Activated CD8-positive, alpha-beta memory T cell treated with anti-CD3 and anti-CD28 coated beads for 48 hours (primary cell): ENCODE measurements at regions not wholly inside any gene's neighbourhood (a gene's known extent, or its start where the extent isn't known, plus 50 kb on each side); places are given as distances from the start of the nearest gene placed in this dataset.
"Not testable (repeated sequence)": the region's sequence is repeated elsewhere in the genome, so short reads cannot be mapped to it uniquely, and the experiment has no call there.

Source experiments
- DNase-seq, 3 experiments: peaks; one replicate each; pipeline ENCODE4 v3.0.0-alpha.2; 2020; ENCODE audit warnings: low read depth in 2 of 3, low spot score in 2 of 3

DNA sequence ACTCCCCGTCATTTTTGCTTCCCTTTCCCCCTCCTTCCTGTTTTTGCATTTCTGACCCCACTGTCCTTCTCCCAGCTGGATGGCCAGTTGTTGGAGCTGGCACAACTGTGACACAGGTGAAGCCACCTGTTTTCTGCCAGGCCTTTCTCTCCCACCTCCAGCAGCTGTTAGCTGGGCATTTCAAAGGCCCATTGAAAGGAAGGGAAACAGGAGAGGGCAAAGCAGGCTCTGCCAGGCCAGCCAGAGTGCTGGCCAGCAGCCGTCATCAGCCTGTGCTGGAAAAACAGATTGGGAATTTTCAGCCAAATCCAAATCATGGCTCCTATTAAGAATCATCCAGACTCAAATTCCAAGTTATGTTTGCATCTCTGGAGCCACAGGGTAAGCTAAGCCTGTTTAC lies 155.2 kb upstream of the C2CD4B start:
- DNase-seq = no peak

DNA sequence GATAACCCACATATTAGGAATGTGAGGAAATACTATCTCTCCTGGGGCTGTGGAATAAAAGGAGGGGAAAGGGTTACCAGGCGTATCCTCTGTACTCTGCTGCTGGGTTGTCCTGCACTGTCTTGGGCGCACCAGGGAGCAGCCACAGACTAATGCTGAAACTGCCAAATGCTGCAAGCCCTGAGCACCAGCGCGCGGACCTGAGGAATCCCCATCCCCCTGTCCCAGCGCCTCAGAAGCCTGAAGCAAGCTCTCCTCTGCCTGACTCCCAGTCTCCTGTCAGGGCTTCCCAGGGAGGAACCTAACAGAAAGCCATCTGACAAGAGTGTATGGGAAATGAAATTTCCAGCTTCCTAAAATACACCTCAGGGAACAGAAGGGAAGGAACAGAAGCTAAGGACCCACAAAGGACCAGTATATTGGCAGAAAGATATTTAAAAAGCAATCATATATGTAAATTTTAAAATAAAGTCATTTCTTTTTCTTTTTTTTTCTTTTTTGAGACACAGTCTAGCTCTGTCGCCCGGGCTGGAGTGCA lies 158.3 kb upstream of the C2CD4B start:
- no peak for DNase-seq

DNA sequence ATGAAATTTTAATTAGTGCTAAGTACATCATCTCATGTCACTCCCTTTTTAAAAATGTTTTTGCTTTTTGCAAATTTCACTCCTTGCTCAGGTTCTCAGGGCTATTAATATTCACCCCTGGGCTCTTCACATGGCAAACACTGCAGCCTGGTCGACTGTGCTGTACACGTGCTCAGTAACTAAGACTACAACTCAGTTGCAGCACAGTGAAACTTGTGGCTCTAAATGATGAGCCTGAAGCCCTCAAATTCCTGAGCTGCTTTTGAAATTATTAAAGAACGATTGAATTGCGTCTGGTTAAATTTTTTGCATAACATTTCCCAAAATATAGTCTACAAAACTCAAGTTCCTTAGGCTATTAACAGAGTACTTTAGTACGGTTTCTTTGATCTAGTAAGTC lies 159.3 kb upstream of the C2CD4B start:
- DNase-seq = no peak

DNA sequence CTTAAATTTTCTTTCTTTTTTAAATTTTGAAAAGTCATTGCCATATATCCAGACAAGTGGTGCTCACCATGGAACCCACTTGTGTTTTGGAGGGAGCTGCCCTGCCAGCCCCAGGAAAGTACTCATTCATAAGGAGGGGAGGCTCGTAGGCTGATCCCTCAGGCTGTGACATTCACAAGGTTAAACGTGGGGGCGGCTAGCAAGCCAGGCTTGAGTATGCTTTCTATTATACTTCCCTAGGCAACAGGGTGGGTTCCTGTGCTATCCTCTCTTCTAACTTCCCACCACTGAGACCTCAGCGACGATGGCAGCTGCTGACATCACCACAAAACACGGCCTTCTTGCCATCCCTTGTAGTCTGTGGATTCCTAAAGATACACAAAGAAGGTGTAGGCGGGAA lies 160.5 kb upstream of the C2CD4B start:
- no peak for DNase-seq

DNA sequence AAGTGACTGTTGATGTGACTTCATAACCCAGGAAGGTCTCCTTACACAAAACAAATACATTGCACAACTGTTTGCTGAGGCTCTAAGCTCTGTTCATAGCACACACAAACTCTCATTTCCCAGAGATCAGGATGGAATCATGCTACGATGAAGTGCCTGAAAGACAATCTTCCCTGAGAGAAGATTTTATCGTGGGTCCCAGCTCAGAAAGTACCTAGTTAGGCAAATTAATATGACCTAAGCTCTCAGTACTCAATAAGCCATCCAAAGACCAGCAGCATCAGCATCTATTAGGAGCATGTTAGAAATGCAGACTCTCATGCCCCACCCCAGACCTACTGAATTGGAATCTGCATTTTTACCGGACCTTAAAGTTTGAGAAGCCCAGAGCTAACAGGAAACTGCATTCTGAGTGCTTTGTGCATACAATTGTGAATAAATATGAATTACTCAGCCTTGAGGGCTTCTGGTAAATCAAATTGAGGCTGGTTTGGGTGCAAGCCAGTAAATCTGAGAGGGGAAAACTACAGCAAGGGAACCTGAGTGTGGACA lies 161.5 kb upstream of the C2CD4B start:
- DNase-seq = no peak

DNA sequence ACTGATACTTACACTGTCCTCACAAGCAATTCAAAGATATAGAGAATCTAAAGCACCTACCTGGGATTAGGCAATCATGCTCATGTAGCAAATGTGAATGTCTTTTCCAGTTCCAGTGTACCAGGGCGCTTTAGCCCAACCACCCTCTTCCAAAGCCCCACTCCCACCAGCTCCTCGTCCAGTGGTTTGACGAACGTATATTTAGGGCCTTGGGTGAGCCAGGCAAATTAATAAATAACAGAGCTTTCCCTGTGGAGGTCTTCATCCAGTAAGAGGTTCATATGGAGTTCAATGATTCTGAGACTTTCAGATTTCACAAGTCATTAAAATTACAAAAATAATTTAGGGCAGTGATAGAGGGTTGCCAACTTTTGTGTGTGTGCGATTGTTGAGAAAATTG lies 162.3 kb upstream of the C2CD4B start:
- DNase-seq = no peak

DNA sequence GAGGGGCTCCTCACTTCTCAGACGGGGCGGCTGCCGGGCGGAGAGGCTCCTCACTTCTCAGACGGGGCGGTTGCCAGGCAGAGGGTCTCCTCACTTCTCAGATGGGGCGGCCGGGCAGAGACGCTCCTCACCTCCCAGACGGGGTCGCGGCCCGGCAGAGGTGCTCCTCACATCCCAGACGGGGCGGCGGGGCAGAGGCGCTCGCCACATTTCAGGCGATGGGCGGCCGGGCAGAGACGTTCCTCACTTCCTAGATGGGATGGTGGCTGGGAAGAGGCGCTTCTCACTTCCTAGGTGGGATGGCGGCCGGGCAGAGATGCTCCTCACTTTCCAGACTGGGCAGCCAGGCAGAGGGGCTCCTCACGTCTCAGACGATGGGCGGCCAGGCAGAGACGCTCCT lies 167.4 kb upstream of the C2CD4B start:
- not testable (repeated sequence) for DNase-seq

DNA sequence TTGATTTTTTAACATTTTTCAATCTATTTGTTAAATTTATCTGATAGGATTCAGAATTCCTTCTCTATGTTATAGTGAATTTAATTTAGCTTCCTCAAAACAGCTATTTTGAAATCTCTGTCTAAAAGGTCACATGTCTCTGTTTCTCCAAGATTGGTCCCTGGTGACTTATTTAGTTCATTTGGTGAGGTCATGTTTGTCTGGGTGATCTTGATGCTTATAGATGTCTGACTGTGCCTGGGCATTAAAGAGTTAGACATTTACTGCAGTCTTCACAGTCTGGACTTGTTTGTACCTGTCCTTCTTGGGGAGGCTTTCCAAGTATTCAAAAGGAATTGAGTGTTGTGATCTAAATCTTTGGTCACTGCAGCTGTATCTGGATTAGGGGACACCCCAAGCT lies 169.5 kb upstream of the C2CD4B start:
- no peak for DNase-seq

DNA sequence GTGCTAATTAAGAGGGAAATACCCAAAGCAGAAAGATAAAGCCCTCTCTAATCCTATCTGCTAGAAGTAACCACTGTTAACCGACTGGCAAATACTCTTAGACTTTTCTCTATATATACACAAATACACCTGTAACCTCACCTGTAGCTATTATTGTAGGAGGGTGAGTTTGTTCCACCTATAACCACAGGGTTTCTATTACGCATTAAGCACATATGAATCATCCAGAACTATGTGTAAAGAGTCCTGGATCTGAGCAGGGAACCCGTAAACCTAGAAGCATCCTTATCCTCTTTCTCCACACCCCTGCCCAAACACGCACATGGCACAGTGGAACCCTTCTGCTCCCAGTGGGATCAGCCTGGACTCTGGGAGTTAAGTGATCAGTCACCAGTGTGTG lies 172.8 kb upstream of the C2CD4B start:
- DNase-seq = no peak

DNA sequence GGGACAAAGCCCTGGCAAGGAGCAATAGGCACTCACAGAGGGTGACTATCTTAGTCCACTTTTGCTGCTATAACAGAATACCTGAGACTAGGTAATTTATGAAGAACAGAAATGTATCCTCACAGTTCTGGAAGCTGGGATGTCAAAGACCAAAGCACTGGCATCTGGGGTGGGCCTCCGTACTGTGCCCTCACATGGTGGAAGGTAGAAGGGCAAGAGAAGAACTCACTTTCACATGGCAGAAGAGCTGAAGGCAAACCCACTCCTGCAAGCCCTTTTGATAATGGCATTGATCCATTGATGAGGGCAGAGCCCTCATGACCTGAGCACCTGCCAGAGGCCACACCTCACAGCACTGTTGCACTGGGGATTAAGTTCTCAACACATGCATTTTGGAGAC lies 173.4 kb upstream of the C2CD4B start:
- DNase-seq = no peak

DNA sequence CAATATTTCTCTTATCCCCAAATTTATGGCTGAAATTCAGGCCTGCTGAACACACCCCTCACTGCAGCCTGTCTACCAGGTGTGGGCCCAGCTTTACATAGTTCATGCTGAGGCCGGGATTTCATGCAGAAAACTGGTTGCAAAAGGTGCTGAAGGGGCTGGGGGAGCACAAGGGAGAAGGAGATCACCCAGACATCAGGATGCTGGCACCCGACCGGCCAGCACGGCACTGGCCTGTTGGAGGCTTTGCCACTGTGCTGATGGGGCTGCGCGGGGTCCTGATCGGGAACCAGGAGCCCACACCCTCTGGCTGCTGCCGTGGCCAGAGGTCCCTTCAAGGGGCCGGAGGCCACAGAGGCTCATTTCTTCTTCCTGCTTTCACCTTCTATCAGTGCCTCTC lies 177.9 kb upstream of the C2CD4B start:
- no peak for DNase-seq

DNA sequence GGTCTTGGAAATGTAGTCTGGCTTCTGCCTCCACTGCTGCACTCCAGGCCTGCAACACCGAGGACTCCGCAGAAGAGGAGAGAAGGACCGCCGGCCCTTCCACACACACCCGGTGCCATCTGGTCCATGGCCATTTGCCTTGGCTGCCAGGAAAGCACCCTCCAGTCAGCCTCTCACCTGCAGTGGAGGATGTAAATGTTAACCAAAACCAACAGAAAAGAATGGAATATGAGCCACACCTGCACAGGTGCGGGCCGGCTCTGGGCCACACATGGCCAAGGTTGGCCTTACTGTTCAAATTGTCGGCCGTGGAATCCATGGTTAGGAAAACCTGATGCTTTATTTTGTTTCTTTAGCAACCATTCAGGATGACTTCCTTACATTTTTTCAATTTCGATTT lies 178.3 kb upstream of the C2CD4B start:
- no peak for DNase-seq

DNA sequence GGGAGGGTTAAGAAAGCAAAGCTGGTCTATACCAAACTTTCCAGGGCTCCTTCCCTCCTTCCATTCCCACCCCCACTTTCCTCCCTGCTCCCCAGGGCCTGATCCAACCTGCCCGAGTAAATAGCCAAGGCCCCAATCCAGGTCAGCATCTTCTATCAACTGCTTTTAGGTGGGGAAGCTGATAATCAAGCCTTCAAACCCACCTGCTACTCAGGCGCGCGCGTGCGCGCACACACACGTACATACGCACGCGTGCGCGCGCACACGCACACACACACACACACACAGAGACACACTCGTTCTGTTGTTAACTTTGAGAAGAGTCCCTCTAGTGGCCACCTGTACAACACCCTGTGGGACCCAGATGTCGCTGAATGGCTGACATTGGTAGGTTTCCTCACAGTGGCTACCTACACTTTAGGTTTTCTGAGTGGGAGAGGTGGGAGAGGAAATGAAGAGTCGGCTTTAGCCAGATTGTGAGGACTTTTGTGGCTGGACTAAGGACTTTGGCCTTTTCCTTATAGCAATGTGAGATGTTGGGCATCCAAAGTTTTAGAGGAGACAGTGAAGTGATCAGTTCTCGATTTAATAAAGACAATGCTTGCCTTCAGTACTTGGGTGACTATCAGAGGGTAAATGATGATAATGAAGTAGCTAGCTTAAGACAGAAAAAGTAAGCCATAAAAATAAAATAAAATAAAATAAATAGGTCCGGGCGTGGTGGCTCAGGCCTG lies 179.9 kb upstream of the C2CD4B start:
- peak; percentile 2 to 13 (median 6) for DNase-seq

DNA sequence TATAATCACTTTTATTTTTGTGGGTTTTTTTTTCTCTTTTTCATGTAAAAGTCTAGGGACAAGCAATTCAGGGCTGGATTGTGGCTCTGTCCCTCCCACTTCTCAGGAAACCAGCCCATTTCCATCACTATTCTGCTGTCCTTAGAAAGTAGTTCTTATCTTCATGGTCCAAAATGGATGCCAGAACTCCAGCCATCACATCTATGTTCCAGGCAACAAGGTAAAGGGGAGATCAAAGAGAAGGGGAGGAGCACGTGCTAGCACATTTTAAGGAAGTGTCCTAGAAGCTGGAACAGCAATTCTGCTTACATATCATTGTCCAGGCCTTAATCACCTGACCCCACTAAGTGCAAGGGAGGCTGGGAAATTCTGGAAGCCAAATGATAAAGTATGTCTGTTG lies 181.1 kb upstream of the C2CD4B start:
- DNase-seq = no peak

DNA sequence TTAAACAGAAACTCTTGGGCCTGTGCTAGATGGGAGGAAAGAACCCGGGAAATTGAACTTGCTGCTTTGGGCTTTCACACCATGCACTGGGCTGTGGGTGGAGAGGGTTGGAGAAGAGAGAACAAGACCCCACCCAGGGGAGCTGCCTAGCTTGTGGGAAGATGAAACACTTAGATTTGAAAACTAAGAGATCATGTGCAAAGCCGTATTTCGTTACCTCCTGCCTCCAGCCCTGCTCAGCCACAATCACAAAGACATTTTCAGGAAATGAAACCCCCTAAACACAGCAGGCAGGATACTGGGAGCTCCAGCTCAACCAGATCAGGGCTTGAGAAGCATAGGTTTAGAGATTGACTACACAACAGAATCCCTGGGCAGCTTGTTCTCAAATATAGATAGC lies 183.0 kb upstream of the C2CD4B start:
- no peak for DNase-seq

DNA sequence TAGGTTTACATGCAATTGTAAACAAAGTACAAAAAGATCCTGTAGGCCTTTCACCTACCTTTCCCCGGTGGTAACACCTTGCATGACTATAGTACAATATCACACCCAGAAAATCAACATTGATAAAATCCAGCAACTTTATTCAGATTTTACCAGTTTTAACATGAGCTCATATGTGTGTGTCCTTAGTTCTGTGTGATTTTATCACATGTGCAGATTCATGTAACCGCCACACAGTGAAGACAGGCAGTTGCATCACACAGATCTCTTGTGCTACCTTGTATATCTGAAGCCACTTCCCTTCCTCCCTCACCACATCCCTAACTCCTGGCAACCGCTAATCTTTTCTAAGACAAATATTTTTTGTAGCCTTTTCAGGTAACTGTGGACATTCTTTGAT lies 183.5 kb upstream of the C2CD4B start:
- no peak for DNase-seq

DNA sequence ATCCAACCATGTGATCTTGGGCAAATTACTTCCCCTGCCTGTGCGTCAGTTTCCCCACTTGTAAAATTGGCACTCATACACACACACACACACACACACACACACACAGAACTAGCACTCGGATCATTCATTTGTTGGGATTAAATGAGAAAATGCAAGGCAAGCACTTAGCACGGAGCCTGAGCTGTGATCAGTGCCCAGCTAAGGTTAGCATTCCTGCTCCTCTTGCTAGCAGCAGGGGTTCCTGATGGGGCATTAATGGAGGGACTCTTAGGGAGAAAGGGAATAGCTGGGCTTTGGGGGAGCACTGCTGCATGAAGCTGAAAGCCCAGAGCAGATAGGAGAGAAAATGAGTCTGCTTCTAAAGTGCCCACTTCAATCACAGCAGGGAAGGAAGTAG lies 187.7 kb upstream of the C2CD4B start:
- no peak for DNase-seq

DNA sequence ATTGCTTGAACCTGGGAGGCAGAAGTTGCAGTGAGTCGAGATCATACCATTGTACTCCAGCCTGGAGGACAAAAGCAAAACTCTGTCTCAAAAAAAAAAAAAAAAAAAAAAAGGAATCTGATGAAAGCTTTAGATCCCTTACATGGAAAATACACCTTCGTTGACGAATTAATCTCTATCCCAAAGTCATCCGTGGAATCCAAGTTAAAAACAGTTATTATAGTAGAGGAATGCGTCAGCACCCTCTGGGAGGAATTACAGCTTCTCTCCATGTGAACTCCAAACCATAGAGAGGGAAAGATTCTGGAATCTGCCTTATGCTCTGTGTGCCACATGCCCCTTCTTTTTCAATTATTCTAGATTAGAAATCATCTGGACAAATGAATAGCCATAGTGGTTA lies 192.3 kb upstream of the C2CD4B start:
- no peak for DNase-seq

DNA sequence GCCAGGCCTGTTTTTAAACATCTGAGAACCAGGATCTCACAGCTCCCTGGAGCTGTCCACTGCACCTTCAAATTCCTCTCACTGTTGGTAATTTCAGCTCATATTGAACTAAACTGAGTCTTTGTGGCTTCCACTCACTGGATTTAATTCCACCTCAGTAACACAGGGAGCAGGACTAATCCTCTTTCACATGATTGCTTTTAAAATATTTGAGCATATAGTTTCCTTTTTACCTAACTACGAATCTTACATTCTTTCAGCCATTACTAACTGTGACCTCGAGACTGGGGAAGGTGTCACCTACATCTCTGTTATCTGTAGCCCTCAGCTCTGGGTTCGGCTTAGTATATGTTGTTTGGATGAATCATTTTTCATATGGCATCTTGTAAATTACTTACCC lies 194.3 kb upstream of the C2CD4B start:
- no peak for DNase-seq

DNA sequence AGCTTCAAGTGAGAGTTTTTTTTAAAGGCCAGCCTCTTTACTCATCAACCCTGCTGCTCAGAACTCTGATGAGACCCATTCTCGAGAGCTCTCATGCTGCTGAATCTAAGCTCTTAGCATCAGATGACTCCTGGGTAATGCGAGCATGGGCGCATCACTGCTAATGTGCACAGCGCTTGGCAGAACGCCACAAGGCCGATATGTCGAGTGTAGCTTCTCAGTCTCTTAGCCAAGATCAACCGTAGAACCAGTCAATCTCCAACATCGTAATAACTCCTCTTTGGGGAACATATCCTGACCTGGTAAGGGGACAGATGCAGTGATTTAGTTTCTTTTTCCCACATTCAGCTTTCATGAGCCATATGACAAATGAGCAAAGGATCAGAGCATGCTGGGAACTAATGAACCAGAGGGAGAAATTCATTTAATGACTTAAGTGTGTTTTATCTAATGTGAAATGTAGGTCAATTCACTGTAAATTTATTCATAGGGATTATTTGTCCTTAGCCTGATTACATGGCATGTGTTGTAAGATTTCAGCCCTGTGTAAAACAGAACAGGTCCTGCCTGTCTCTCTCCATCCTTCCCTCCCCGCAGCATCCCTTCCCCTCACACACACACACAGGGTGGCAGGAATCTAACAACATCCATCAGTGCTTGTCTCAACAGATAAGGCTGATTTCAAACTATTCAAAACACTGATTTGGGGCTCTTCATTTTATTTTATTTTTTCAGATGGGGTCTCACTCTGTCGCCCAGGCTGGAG lies 195.4 kb upstream of the C2CD4B start:
- DNase-seq = no peak

DNA sequence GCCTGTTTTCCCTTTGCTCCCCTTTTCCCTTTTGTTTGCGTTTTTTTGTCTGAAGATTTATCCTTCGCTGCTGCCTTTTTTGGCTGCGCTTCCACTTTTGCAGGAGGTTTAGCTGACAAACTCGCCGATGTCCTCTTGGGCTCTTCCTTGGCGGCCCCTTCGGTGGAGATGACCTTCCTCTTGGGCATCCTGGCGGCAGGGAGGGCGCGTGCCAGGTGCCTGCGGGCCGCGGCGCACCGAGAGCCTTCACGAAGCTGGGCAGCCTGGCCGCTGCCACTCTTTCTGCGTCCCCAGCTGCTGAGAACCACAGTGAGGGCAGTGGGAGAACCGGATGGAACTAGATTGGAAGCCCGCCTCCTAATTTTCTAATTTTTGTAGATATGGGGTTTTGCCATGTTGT lies 197.1 kb upstream of the C2CD4B start:
- no peak for DNase-seq

DNA sequence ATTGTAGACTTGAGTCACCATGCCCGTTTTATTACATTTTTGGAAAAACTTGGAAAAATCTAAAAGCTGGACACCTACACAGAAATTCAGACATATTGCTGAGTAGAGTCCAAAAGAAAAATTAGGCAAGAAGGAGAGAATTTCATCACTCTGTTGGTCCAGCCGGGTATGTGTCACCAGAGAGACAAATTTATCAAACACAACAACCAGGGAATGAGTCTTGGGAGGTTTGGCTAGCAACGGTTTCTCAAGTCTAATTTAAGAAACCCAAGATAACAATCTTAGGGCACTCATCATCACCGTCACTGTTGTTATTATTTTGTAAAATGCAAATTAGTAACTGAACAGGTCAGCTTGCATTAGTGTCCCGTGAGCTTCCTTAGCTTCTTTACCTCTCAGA lies 197.5 kb upstream of the C2CD4B start:
- no peak for DNase-seq
